ENCODE measurements at regions not wholly inside any gene's neighbourhood (a gene's known extent, or its start where the extent isn't known, plus 50 kb on each side); places are given as distances from the start of the nearest gene placed in this dataset.
"Not testable (repeated sequence)": the region's sequence is repeated elsewhere in the genome, so short reads cannot be mapped to it uniquely, and the experiment has no call there.

DNA sequence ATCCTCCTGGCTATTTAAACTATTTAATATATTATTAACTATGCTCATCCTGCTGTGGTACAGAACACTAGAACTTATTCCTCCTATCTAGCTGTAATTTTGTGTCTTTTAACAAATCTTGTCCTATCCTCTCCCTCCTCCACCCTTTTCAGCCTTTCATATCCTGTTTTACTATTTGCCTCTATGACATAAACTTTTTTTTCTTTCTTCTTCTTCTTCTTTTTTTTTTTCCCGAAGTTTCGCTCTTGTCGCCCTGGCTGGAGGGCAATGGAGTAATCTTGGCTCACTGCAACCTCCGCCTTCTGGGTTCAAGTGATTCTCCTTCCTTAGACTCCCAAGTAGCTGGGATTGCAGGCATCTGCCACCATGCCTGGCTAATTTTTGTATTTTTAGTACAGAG lies 201.5 kb downstream of the LPIN1 start:
- no peaks in the 10 kb centered on the region for H3K4me1 ChIP-seq (ENCODE audit: insufficient read depth, low read length)
- no peak overlapping the region for H2AFZ ChIP-seq (ENCODE audit: low read depth, low read length)
- H3K27me3 ChIP-seq (ENCODE audit: insufficient read depth, low read length), result no peaks in the 10 kb centered on the region
- H3K36me3 ChIP-seq (ENCODE audit: insufficient read depth, low read length), result no peaks in the 10 kb centered on the region
- H3K9me3 ChIP-seq (ENCODE audit: low read length), result no peaks in the 10 kb centered on the region
- no peak overlapping the region for H3K4me3 ChIP-seq (ENCODE audit: low read length)

DNA sequence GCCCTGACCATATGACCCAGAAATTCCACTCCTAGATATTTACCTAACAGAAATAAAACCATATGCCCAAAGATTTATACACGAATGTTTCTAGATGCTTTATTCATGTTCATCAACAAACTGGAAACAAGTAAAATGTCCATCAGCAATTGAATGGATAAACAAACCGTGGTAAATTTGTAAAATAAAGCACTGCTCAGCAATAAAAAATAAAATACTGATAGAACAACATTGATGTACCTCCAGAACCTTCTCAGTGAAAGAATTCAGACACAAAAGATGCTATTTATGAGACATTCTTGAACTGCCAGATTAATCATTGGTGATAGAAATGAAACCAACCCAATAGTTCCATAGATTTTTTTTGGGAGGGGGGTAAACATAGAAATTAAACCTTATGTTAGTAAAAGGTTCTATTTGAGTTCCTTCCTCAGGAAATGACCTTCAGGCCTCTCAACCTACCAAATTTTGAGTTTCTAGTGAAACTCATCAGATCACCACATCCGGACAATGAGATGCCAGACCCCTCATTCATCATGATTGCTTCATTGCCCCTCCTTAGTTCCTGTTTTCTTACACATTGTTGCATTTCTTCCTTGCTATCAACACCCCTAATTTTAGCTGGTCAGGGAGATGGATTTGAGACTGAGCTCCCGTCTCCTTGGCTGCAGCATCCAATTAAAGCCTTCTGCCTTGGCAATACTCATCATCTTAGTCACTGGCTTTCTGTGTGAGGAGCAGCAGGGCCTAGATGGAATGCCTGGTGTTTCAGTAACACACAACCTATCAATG lies 203.5 kb downstream of the LPIN1 start:
- Histone ChIP-seq H3K27me3 (ENCODE audit: insufficient read depth, low read length) (no peaks in the 10 kb centered on the region), H3K36me3 (ENCODE audit: insufficient read depth, low read length) (no peaks in the 10 kb centered on the region), H3K4me3 (ENCODE audit: low read length) (no peak overlapping the region), H3K9me3 (ENCODE audit: low read length) (no peaks in the 10 kb centered on the region), H2AFZ (ENCODE audit: low read depth, low read length) (no peak overlapping the region), H3K4me1 (ENCODE audit: insufficient read depth, low read length) (no peaks in the 10 kb centered on the region)

DNA sequence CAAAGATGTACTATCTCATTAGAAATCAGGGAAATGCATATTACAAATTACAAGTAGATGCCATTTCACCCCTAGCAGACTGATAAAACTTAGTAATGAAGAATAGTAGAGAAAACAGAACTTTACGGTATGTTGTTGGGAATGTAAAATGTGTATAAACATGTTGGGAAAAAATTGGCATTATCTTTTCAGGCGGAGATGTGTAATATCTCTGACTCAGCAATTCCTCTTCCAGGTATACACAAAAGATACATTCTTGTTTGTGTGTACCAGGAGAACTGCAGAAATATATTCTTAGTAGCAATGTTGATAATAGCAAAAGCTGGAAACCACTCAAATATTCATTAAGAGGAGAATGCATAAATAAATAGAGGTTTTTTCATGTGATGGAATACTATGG lies 204.5 kb downstream of the LPIN1 start:
- Histone ChIP-seq H3K36me3 (ENCODE audit: insufficient read depth, low read length) (no peaks in the 10 kb centered on the region), H2AFZ (ENCODE audit: low read depth, low read length) (no peak overlapping the region)

GRCh38 chr2:11951492-11951891 lies 205.1 kb downstream of the LPIN1 start:
- not testable (repeated sequence) for H2AFZ ChIP-seq (ENCODE audit: low read depth, low read length); H3K36me3 ChIP-seq (ENCODE audit: insufficient read depth, low read length); H3K27me3 ChIP-seq (ENCODE audit: insufficient read depth, low read length); H3K4me1 ChIP-seq (ENCODE audit: insufficient read depth, low read length); H3K4me3 ChIP-seq (ENCODE audit: low read length); H3K9me3 ChIP-seq (ENCODE audit: low read length)

More for the DNA sequence above, 204.5 kb downstream of the LPIN1 start:
- no peak overlapping the region for H3K4me3 ChIP-seq (ENCODE audit: low read length)
- no peaks in the 10 kb centered on the region for H3K9me3 ChIP-seq (ENCODE audit: low read length)
- no peaks in the 10 kb centered on the region for H3K27me3 ChIP-seq (ENCODE audit: insufficient read depth, low read length)
- H3K4me1 ChIP-seq (ENCODE audit: insufficient read depth, low read length), result no peaks in the 10 kb centered on the region

- Histone ChIP-seq H3K4me1 (ENCODE audit: insufficient read depth, low read length) (no peaks in the 10 kb centered on the region), H3K36me3 (ENCODE audit: insufficient read depth, low read length) (no peaks in the 10 kb centered on the region), H3K4me3 (ENCODE audit: low read length) (no peak overlapping the region), H2AFZ (ENCODE audit: low read depth, low read length) (no peak overlapping the region), H3K9me3 (ENCODE audit: low read length) (no peaks in the 10 kb centered on the region), H3K27me3 (ENCODE audit: insufficient read depth, low read length) (no peaks in the 10 kb centered on the region)
These were observed 206.8 kb downstream of the LPIN1 start for GRCh38 chr2:11953258-11953657.

GRCh38 chr2:11955314-11955713 lies 208.9 kb downstream of the LPIN1 start:
- H3K36me3 ChIP-seq (ENCODE audit: insufficient read depth, low read length), result no peaks in the 10 kb centered on the region
- no peak overlapping the region for H3K4me3 ChIP-seq (ENCODE audit: low read length)
- H3K27me3 ChIP-seq (ENCODE audit: insufficient read depth, low read length), result no peaks in the 10 kb centered on the region
- no peaks in the 10 kb centered on the region for H3K9me3 ChIP-seq (ENCODE audit: low read length)
- no peak overlapping the region for H2AFZ ChIP-seq (ENCODE audit: low read depth, low read length)
- H3K4me1 ChIP-seq (ENCODE audit: insufficient read depth, low read length), result no peaks in the 10 kb centered on the region

DNA sequence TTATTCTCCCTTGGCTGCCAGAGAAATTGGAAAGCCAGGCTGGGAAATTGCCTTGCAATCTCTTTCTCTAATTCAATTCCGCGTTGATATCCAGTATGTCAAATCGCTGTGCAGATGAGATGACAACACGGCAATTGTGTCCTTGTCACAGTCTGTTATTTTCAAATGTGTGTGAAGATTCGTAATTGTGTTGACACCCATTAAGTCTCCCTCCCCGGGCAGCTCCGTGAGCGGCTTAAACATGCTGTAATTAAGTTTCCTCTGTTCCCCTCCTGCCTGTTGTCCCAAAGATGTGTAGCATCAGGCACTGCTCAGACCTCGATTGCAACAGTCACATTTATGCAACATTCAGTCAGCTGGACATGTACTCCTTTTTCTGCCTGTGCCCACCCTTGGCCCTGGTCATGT lies 209.5 kb downstream of the LPIN1 start:
- H3K27me3 ChIP-seq (ENCODE audit: insufficient read depth, low read length), result no peaks in the 10 kb centered on the region
- H3K4me3 ChIP-seq (ENCODE audit: low read length), result no peak overlapping the region
- no peaks in the 10 kb centered on the region for H3K9me3 ChIP-seq (ENCODE audit: low read length)
- H3K36me3 ChIP-seq (ENCODE audit: insufficient read depth, low read length), result no peaks in the 10 kb centered on the region
- no peaks in the 10 kb centered on the region for H3K4me1 ChIP-seq (ENCODE audit: insufficient read depth, low read length)
- H2AFZ ChIP-seq (ENCODE audit: low read depth, low read length), result no peak overlapping the region

DNA sequence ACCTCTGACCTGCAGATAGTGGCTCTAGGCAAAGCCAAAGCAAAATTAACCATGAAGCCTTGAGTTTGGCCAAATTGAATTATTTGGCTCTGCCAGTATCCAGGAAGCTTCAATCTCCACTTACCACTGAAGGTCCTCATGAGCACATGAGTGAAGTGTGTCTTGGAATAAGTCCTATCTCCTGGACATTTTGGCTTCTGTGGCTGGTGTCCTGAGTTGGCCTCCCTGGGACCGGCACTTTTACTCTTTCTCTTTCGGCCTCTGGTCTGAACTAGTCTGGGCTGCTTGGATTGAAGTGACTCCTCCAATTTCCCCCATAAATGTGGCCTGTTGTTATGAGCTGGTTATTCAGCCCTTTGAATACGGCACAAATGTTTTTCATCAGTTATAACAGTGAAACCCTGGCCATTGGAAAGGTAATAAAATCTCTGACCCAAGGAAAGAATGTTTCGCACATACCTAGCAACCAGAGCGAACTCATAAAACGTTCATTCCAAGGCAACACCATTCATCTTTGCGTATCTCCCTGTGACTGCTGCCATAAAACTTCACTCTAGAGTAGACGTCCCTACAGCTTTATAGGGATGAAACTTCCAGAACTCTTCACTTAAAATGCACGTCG lies 216.4 kb downstream of the LPIN1 start:
- peaks cover 2% of the 10 kb centered on the region for H3K9me3 ChIP-seq (ENCODE audit: low read length)
- no peaks in the 10 kb centered on the region for H3K4me1 ChIP-seq (ENCODE audit: insufficient read depth, low read length)
- no peak overlapping the region for H2AFZ ChIP-seq (ENCODE audit: low read depth, low read length)
- H3K4me3 ChIP-seq (ENCODE audit: low read length), result no peak overlapping the region
- no peaks in the 10 kb centered on the region for H3K36me3 ChIP-seq (ENCODE audit: insufficient read depth, low read length)
- no peaks in the 10 kb centered on the region for H3K27me3 ChIP-seq (ENCODE audit: insufficient read depth, low read length)

DNA sequence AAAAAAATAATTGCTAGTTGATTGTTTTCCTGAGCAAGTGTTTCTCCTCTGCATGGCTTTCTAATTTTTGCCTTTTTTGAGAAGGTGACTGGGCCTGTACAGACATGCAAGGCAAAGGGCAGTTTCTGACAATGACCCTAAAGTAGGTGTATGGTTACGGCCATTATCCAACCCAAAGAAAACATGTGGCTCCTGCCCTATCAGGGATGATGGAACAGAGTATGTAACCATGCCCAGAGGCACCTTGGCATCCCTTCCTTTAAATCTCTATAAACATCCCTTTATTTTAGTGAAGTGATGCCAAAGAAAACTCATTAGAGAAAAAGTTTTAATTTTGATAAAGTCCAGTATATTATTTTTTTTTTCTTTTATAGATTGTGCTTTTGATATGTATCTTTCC lies 217.5 kb downstream of the LPIN1 start:
- Histone ChIP-seq H3K4me1 (ENCODE audit: insufficient read depth, low read length) (no peaks in the 10 kb centered on the region), H2AFZ (ENCODE audit: low read depth, low read length) (no peak overlapping the region), H3K9me3 (ENCODE audit: low read length) (peaks cover 2% of the 10 kb centered on the region), H3K4me3 (ENCODE audit: low read length) (no peak overlapping the region), H3K27me3 (ENCODE audit: insufficient read depth, low read length) (no peaks in the 10 kb centered on the region), H3K36me3 (ENCODE audit: insufficient read depth, low read length) (no peaks in the 10 kb centered on the region)

DNA sequence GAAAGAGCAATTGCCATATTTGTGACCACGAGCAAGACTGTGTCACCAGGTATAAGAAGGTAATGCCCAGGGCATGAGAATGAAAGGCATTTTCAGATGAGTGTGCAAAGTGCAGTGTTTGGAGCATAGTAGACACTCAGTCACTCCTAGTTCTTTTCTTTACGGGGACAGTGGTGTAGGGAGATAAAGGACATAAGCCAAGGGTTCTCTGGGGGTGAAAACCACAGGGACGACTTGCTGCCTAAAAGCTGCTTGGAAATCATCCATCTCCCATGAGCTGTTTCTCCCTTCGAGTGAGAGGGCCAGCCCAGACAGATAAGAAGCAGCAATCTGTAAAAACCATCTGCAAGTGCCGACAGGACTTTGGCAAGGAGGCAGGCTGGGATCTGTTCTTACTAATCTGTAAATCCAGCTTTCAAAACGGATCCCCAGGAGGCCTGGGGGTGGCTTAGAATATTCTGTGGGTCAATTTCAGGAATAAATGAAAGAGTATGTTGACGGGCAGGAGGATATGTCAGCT lies 221.6 kb downstream of the LPIN1 start:
- H3K27me3 ChIP-seq (ENCODE audit: insufficient read depth, low read length), result no peaks in the 10 kb centered on the region
- no peak overlapping the region for H2AFZ ChIP-seq (ENCODE audit: low read depth, low read length)
- H3K36me3 ChIP-seq (ENCODE audit: insufficient read depth, low read length), result no peaks in the 10 kb centered on the region
- peaks cover 2% of the 10 kb centered on the region for H3K9me3 ChIP-seq (ENCODE audit: low read length)
- H3K4me1 ChIP-seq (ENCODE audit: insufficient read depth, low read length), result no peaks in the 10 kb centered on the region
- no peak overlapping the region for H3K4me3 ChIP-seq (ENCODE audit: low read length)

DNA sequence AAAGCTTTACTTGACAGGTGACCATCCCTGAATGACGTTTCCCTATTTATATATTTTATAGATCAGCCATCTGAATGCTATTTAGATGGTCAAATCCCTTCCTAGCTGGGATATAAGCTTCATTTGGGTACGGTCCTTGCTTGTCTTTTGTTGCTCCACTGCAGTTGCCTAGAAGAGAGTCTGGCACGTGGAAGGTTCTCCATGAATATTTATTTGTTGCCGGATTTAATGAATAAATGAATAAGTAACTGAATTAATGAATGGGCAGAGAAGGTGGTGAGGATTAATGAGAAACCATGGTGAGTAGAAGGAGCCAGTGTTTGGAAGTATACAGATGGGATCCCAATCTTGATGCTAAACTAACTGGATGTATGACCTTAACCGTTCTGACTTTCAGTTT lies 222.1 kb downstream of the LPIN1 start:
- H3K36me3 ChIP-seq (ENCODE audit: insufficient read depth, low read length), result no peaks in the 10 kb centered on the region

GRCh38 chr2:11969774-11970173 lies 223.3 kb downstream of the LPIN1 start:
- no peak overlapping the region for H2AFZ ChIP-seq (ENCODE audit: low read depth, low read length)
- no peaks in the 10 kb centered on the region for H3K27me3 ChIP-seq (ENCODE audit: insufficient read depth, low read length)
- H3K36me3 ChIP-seq (ENCODE audit: insufficient read depth, low read length), result no peaks in the 10 kb centered on the region
- H3K4me3 ChIP-seq (ENCODE audit: low read length), result no peak overlapping the region
- peaks cover 2% of the 10 kb centered on the region for H3K9me3 ChIP-seq (ENCODE audit: low read length)
- H3K4me1 ChIP-seq (ENCODE audit: insufficient read depth, low read length), result no peaks in the 10 kb centered on the region

More for the DNA sequence above, 222.1 kb downstream of the LPIN1 start:
- no peak overlapping the region for H3K4me3 ChIP-seq (ENCODE audit: low read length)
- no peak overlapping the region for H2AFZ ChIP-seq (ENCODE audit: low read depth, low read length)
- H3K27me3 ChIP-seq (ENCODE audit: insufficient read depth, low read length), result no peaks in the 10 kb centered on the region
- peaks cover 2% of the 10 kb centered on the region for H3K9me3 ChIP-seq (ENCODE audit: low read length)
- no peaks in the 10 kb centered on the region for H3K4me1 ChIP-seq (ENCODE audit: insufficient read depth, low read length)

DNA sequence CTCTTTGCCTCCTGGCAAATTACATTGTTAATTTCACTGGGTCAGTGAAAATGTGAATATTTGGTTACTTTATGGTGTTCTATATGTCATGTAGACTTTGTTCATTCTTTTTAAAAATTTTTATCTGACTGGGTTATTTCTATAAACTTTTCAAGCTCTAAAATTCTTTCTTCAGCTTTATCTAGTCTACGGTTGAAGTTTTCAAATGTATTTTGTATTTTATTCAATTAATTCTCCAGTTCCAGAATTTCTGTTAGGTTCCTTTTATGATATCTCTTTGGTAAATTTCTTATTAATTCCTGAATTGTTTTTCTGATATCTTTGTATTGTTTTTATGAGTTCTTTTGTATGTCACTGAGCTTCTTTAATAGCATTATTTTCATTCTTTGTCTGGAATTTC lies 228.1 kb downstream of the LPIN1 start:
- H2AFZ ChIP-seq (ENCODE audit: low read depth, low read length), result no peak overlapping the region
- H3K36me3 ChIP-seq (ENCODE audit: insufficient read depth, low read length), result no peaks in the 10 kb centered on the region
- H3K9me3 ChIP-seq (ENCODE audit: low read length), result peaks cover 3% of the 10 kb centered on the region
- no peak overlapping the region for H3K4me3 ChIP-seq (ENCODE audit: low read length)
- H3K27me3 ChIP-seq (ENCODE audit: insufficient read depth, low read length), result no peaks in the 10 kb centered on the region
- H3K4me1 ChIP-seq (ENCODE audit: insufficient read depth, low read length), result peaks cover 3% of the 10 kb centered on the region
